ENCODE measurements at regions not wholly inside any gene's neighbourhood (a gene's known extent, or its start where the extent isn't known, plus 50 kb on each side); places are given as distances from the start of the nearest gene placed in this dataset.
A peak's percentile ranks its signal among the peaks of the same experiment; 100 is the strongest.
"Not testable (repeated sequence)": the region's sequence is repeated elsewhere in the genome, so short reads cannot be mapped to it uniquely, and the experiment has no call there.

DNA sequence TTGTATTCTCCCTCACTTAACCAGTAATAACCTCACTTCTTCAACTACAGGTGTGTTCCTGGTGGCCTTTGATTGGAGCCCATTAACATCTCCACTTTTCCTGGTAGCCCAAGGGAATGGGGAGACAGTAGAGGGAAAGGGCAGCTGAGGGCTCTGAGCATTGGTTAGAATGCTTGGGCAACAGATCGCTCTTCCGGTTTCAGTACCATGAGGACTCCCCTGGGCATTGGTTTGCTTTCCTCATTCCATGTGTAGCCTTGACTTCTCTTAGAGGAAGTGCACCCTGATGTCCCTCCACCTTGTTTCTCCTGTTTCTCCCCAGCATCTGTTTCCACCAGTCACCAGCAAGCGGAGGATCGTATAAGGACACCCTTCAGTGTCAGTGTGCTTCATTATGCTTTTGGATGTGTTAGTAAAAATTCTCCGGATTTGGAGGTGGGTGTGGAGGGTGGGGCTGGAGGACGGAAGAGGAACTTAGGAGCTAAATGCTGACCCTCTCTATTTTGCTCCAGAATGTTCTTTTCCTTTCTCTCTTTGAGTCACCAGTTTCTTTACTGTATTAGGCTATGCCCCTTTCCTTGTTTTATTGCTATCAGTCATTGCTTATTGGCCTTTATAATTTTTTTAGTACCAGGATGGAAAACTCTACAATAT is 50.6 kb upstream of the ZNG1B start:
- not testable (repeated sequence) for DNase-seq

DNA sequence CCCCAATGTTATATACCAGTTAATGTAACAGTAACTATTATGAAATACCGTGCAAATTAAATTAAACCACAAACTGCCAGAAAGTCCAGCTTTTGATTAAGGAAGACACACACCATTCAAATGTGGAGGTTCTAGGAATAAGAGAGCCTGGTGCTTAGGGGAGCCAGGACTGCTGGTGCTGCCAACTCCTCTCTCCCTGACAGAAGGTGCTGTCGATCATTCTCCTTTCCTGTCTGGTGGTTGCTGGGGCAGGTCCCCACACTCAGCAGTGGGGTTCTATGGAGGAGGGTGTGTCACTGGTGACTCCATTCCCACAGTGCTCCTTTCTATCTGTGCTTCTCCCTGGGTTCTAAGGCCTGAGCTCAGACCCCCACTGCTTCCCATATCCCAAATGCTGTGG is 57.9 kb upstream of the ZNG1B start:
- not testable (repeated sequence) for DNase-seq

- no peak for DNase-seq
These were observed 60.5 kb upstream of the ZNG1B start for GRCh38 chr2:113376913-113377445.

DNA sequence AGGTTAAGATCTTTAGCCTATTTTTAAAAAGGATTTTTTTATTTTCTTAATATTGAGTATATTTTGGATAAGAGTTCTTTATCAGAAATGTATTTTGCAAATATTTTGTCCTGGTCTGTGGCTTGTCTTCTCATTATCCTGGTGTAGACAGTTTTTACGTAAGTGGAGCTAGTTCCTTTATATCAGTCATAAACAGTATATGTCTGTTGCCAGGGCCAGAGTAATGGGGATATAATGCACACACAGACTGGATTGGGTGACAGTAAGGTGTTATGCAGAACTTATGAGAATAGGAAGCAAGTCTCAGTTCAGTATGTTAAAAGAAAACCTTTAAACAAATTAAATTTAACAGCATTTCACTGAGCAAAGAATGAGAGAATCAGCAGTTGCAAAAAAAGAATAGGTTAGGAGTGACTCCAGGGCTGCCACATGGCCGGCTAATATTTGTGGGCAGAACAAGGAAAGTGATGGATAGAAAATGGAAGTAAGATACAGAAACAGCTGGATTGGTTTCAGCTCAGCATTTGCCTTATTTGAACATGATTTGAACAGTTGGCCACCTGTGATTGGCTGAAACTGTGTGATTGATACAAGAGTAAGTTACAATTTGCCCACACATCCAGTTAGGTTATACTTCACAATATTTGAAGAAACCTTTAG is 61.1 kb upstream of the ZNG1B start:
- DNase-seq = no peak

- not testable (repeated sequence) for DNase-seq
These were observed 62.6 kb upstream of the ZNG1B start for GRCh38 chr2:113374857-113375256.

- not testable (repeated sequence) for DNase-seq
These were observed 65.1 kb upstream of the ZNG1B start for GRCh38 chr2:113372258-113372834.

- no peak for DNase-seq
These were observed 66.9 kb upstream of the ZNG1B start for GRCh38 chr2:113370478-113371091.

DNA sequence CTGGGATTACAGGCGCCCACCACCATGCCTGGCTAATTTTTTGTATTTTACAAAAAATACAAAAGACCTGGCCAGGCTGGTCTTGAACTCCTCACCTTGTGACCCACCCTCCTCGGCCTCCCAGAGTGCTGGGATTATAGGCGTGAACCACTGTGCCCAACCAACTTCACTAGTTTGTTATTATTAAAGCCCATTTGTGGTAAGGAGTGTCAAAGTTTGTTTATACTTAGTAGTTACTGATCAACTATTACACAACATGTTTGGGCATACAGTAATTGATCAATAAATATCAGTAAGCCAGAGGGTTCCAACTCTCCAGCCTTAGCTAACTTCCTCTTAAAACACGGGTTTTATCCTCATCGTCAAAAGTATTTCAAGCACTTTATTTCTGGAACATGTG is 67.5 kb upstream of the ZNG1B start:
- DNase-seq = no peak

DNA sequence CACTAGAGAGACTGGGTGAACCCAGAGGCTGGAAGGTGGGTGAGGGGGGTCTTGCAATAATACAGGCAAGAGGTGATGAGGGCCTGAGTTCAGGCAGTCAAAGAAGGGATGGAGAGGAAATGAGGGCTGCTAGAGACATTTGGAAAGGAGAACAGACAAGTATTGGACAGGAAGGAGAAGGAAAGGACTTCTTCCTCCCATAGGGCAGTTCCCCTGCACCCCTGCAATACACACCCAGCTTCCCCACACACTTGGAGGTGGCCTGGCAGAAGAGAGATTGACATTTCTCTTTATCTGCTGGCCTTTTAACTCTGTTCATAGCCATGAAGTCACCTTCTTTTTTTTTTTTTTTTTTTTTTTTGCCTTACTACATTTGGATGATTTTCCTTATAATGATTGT is 68.9 kb upstream of the ZNG1B start:
- DNase-seq = not testable (repeated sequence)

DNA sequence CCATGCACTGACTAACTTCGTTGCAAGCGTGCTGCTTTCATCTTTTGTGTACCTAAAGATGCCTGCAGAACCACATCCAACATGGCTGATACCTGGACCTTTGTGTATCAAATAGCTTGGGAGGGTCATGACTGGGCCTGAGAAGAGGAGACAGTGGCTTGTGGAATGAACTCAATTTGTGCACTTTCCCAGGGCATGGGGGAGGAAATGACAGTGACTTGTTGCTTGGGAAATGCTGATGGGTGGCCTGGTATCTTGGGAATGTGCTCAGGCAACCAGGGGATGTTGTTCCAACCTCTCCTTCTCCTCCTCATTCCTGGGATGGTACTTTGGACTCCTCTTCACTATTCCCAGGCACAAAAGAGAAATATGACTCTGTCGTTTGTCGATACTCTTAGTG is 70.7 kb upstream of the ZNG1B start:
- DNase-seq = not testable (repeated sequence)

DNA sequence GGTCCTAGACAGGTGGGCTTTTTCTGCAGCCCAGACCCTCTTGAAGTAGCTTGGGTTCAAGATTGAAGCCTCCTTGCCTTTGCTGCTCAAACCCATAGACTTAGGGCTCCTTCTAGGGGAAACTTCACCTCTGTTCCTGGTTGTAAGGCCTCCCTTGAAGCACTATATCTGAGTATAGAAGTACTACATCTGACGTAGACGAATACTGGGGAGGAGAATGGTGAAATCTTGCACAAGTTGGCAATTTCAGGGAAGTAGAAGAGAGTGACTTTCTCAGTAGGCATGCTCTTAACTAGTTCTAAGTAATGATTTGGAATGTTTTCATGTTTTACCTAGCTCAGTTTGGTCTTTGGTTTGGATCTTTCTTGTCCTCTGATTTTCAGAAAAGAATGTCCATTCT is 71.7 kb upstream of the ZNG1B start:
- DNase-seq = not testable (repeated sequence)

DNA sequence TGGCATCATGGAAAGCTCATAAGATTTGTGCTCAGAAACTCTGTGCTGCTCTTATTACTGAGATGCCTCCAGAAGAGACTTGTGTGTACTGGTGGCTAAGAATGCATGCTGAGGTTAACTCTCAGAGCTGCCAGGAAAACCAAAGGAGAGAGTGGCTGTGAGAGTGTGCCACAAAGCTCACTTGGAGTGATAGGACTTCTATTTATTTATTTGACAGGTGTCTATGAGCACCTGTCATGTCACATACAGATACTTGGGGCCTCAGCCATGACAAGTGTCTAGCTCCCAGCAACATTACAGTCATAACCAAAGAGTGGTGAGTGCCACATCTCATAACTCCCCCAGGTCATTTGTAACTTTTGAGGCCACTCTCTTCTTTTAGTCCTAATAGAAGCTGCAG is 72.2 kb upstream of the ZNG1B start:
- DNase-seq = not testable (repeated sequence)

DNA sequence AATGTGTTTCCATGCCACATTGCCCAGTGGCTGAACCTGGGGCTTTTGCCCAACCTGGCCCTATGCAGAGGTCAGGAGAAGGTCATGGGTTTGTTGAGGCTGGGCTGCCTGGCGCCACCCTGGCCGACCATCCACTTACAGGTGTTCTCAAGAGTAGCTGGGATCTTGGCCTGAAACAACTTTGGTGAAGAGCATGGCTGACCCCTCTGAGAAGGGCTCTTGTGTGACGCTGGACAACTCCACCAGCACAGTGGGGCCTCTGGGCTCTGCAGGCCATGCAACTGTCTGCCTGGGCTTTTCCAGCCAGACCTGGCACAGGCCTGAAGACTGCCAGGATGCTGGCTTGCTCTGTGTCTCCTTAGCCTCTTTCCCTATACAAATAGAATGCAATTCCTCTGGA is 76.4 kb upstream of the ZNG1B start:
- DNase-seq = no peak

DNA sequence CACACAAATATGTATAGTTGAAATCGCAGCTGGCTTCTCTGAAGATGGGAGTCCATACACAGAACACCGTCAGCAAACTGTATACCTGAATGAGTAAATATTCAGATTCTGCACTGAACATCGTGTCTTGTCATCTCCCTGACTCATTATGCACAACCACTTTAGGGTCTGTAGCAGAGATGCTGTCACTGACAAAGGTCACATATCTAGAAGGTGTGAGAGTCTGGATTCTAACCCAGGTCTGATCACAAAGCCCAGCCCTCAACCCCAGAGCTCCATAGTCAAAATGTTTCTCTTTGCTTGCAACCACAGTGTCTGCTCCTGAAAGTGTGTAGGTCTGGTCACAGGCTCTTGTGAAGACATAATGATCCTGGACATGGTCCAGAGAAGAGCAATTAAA is 78.3 kb upstream of the PAX8 start:
- DNase-seq = no peak

DNA sequence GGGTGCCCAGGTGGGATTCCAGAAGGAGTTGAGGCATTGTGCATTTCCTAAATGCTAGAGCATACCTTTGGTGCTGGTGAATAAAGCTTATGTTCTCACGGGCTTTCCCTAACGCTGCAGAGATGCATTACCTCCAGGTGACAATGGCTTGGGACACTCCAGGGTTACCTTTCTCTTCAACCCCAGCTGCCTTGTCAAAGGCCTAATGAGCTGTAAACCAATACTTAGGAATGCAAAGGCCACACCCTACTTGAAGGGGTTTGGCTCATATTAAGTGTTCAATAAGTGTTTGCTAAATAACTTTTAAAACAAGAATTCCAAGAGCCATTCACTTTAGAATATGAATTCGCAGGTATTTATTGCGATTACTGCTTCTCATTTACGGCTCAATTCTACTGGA is 77.6 kb upstream of the PAX8 start:
- not testable (repeated sequence) for DNase-seq

DNA sequence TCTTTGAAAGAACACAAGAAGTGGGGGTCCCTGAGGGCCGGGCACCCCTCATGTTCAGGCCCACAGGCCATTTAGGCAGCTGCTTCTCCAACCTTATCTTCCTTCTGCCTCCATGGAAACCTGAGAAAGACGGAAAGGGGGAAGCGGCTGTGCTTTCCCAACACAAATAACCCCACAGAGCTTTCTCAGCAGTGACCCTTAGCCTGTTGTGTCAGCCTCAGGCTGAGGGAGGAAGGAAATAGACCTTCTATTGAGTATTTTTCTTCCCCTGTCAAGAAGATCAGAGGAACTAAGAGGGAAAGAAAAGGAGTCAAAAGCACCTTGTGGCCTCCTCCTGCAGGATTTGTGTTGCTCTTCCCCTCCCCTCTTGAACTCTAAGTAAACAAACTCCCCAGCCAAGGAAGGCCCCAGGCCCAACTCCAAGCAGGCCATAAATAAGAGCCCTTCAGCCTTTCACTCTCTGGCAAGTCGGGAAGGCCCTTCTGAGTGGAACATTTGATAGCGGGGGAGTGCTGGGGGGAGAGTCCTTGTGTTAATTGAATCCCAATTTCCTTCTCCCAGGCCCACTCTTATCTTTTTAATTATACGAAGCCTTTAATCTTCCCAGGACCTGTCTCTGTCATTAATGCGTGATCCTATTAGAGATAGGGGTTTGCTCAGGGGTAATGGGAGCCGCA is 76.8 kb upstream of the PAX8 start:
- DNase-seq = not testable (repeated sequence)

- DNase-seq = no peak
These were observed 72.9 kb upstream of the PAX8 start for GRCh38 chr2:113351375-113352355.

DNA sequence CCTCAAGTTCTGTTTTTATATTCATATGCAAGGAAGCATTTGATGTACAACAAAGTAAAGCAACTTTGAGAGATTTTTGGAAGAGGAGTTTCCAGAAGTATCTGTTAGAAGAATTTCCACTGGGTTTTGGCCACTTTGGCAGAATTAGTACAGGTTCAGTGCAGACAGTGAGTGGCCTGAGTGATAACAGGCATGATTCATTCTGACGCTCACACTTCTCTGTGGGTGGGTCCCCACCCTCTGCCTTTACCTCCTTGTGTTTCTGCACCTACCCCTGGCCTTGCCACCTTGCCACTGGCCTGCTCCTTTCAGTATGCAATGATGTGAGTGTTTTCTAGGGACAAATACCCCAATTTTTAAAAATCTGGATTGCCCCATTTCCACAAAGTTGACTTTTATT is 65.1 kb upstream of the PAX8 start:
- not testable (repeated sequence) for DNase-seq

- peak in 14 of 51 donors; percentile 1 to 29 (median 6) for DNase-seq
These were observed 63.9 kb upstream of the PAX8 start for GRCh38 chr2:113342650-113343049.

DNA sequence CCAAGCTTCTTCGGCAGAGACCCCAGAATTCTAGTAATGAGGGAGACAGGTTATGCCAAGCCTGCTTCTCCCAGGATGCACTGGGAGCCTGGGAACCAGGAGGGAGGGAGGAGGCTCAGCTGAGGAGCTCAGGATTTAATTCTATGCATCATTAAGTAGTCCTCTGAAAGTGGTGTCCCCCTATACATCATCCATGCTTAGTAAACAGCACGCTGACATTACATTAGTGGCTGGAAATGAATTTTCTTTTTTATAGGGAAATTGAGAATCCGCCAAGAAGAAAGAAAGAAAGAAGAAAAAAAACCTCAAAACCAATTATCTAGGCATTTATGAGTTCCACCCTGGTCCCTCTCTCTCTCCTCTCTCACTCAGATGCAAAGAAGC is 63.1 kb upstream of the PAX8 start:
- not testable (repeated sequence) for DNase-seq

Data from hypothalamus (tissue), 51 donors.